GM10266 (cell line): ENCODE measurements at regions not wholly inside any gene's neighbourhood (a gene's known extent, or its start where the extent isn't known, plus 50 kb on each side); places are given as distances from the start of the nearest gene placed in this dataset.

Source experiments
- DNase-seq: peaks from one replicate; pipeline ENCODE4 v3.0.0; 2012; ENCODE audit errors: extremely low spot score
- TF ChIP-seq, protein P1 (sequence below): IDR thresholded peaks from 2 replicates; pipeline ENCODE4 v1.5.1; 2012; ENCODE audit warnings: mild to moderate bottlenecking, low read depth; ENCODE audit not compliant: control insufficient read depth, insufficient read depth; ENCODE audit errors: missing control alignments

- TF ChIP-seq, protein P1, sequence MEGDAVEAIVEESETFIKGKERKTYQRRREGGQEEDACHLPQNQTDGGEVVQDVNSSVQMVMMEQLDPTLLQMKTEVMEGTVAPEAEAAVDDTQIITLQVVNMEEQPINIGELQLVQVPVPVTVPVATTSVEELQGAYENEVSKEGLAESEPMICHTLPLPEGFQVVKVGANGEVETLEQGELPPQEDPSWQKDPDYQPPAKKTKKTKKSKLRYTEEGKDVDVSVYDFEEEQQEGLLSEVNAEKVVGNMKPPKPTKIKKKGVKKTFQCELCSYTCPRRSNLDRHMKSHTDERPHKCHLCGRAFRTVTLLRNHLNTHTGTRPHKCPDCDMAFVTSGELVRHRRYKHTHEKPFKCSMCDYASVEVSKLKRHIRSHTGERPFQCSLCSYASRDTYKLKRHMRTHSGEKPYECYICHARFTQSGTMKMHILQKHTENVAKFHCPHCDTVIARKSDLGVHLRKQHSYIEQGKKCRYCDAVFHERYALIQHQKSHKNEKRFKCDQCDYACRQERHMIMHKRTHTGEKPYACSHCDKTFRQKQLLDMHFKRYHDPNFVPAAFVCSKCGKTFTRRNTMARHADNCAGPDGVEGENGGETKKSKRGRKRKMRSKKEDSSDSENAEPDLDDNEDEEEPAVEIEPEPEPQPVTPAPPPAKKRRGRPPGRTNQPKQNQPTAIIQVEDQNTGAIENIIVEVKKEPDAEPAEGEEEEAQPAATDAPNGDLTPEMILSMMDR = no peak
- no peak for DNase-seq
Measured at GRCh38 chr4:145298885-145299284, 118.5 kb upstream of the OTUD4 start.

GRCh38 chr4:145297556-145297955 lies 117.2 kb upstream of the OTUD4 start:
- no peak for DNase-seq
- TF ChIP-seq, protein P1 = no peak

GRCh38 chr4:145295547-145295946 lies 115.2 kb upstream of the OTUD4 start:
- DNase-seq = no peak
- TF ChIP-seq, protein P1 = no peak

DNA sequence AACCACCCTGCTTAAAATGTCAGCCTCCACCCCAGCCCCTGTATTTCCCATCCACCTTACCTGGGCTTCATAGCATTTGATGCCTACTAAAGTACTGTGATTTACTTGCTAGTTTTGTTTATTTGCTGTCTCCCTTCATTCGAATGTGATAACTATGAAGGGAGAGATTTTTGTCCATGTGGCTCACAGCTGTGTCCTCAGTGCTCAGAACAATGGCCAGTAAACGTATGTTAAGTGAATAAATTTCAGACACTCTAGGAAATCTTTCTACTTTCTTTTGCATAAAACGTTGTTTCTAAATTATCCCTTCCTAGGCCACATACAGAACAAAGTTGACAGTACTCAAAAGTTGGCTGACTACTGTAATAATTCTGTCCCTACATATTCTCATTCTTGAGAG lies 114.7 kb upstream of the OTUD4 start:
- no peak for DNase-seq
- TF ChIP-seq, protein P1 = no peak

DNA sequence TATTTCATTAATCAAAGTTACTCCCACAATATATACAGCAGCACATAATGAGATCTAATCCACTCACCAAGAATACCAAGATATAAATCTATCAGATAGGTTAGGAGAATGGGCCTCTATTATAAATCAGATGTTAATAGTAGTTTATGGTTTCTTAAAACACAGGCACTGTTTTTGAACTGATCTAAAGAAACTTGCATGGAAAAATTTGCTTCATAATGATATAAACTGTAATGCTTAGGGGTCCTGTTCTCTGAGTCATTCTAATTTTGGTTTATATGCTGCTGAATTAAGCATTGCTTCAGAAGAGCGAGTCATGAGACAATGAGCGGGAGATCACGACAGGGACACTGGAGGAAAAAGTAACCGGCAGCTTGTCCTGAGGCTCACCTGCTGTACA lies 113.3 kb upstream of the OTUD4 start:
- no peak for DNase-seq
- TF ChIP-seq, protein P1 = no peak

DNA sequence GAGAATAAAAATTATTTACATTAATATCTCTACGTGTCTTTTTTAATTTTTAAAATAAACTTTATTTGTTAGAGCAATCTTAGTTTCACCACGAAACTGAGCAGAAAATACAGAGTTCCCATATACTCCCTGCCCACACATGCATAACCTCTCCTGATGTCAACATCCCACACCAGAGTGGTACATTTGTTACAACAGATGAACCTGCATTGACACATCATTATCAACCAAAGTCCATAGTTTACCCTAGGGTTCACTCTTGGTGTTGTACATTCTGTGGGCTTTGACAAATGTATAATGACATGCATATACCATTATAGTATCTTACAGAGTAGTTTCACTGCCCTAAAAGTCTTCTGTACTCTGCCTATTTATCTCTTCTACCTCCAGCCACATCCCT lies 110.6 kb upstream of the OTUD4 start:
- TF ChIP-seq, protein P1 = no peak
- no peak for DNase-seq

GRCh38 chr4:145289403-145290076 lies 109.2 kb upstream of the OTUD4 start:
- DNase-seq = no peak
- TF ChIP-seq, protein P1 = no peak
